Activated CD8-positive, alpha-beta T cell treated with anti-CD3 and anti-CD28 coated beads for 36 hours (primary cell): ENCODE measurements at regions not wholly inside any gene's neighbourhood (a gene's known extent, or its start where the extent isn't known, plus 50 kb on each side); places are given as distances from the start of the nearest gene placed in this dataset.

Source experiments
- ATAC-seq: fragments of 200-7000 bp; cut with Tn5 transposase; one replicate; pipeline ENCODE4 v1.10.0; 2021; ENCODE audit warnings: mild to moderate bottlenecking, moderate library complexity
- CTCF ChIA-PET: fragments of 350-600 bp; sonication (Branson Sonifier 250); formaldehyde crosslinking; loops from one replicate; lab custom pipeline; 2021; ENCODE audit warnings: antibody characterized with exemption; lab: Charles Lee
- POLR2A ChIA-PET: fragments of 350-600 bp; sonication (Branson Sonifier 250); formaldehyde crosslinking; loops from one replicate; lab custom pipeline; 2021; ENCODE audit warnings: antibody characterized with exemption; lab: Charles Lee
- DNase-seq: peaks from one replicate; pipeline ENCODE4 v3.0.0-alpha.2; 2020
- H3K27ac Mint-ChIP-seq: one replicate; pipeline ENCODE4 v1.8.0; 2021; ENCODE audit warnings: mild to moderate bottlenecking, mixed read lengths
- H3K27me3 Mint-ChIP-seq: one replicate; pipeline ENCODE4 v1.8.0; 2021; ENCODE audit warnings: mixed read lengths
- H3K36me3 Mint-ChIP-seq: one replicate; pipeline ENCODE4 v1.8.0; 2021; ENCODE audit warnings: low read depth, mixed read lengths
- H3K4me1 Mint-ChIP-seq: one replicate; pipeline ENCODE4 v1.8.0; 2021; ENCODE audit warnings: low read depth, mixed read lengths
- H3K4me3 Mint-ChIP-seq: one replicate; pipeline ENCODE4 v1.8.0; 2021; ENCODE audit warnings: mild to moderate bottlenecking, moderate library complexity, mixed read lengths
- H3K9me3 Mint-ChIP-seq: one replicate; pipeline ENCODE4 v1.8.0; 2021; ENCODE audit warnings: mixed read lengths
- CTCF ChIP-seq: fragments of 200-600 bp; IDR thresholded peaks from one replicate; pipeline ENCODE4 v1.8.0; 2022; ENCODE audit warnings: antibody characterized with exemption, mild to moderate bottlenecking
- intact Hi-C: fragments of 100-400 bp; cut with micrococcal nuclease; formaldehyde crosslinking; loops from one replicate; pipeline ENCODE4 v1.10.0; 2022

GRCh38 chr4:121534187-121534586 is 153.4 kb upstream of the QRFPR start:
- Mint-ChIP-seq H3K27me3 (peaks cover 8% of the 10 kb centered on the region), H3K4me3 (no peak overlapping the region), H3K27ac (no peak overlapping the region), H3K4me1 (no peaks in the 10 kb centered on the region), H3K9me3 (no peaks in the 10 kb centered on the region), H3K36me3 (no peaks in the 10 kb centered on the region)
- no peak for TF ChIP-seq CTCF
- ATAC-seq (no peak), DNase-seq (no peak)
- intact Hi-C loops, result no loop called here
- ChIA-PET POLR2A (no interaction called here), CTCF (no interaction called here)

- Mint-ChIP-seq H3K9me3 (peaks cover 1% of the 10 kb centered on the region), H3K4me3 (no peak overlapping the region), H3K27me3 (peaks cover 7% of the 10 kb centered on the region), H3K36me3 (no peaks in the 10 kb centered on the region), H3K27ac (no peak overlapping the region), H3K4me1 (no peaks in the 10 kb centered on the region)
- ChIA-PET POLR2A (no interaction called here), CTCF (no interaction called here)
- ATAC-seq (no peak), DNase-seq (no peak)
- intact Hi-C loops, result no loop called here
- TF ChIP-seq CTCF, result no peak
These were observed 145.7 kb upstream of the QRFPR start for GRCh38 chr4:121526509-121526908.

- DNase-seq, result no peak
- H3K4me1 Mint-ChIP-seq, result no peaks in the 10 kb centered on the region
- no peak overlapping the region for H3K27ac Mint-ChIP-seq
- H3K36me3 Mint-ChIP-seq, result no peaks in the 10 kb centered on the region
- H3K9me3 Mint-ChIP-seq, result no peaks in the 10 kb centered on the region
- ChIA-PET POLR2A (no interaction called here), CTCF (no interaction called here)
- no peak for ATAC-seq
- no peak for TF ChIP-seq CTCF
- no peak overlapping the region for H3K4me3 Mint-ChIP-seq
- intact Hi-C loops, result no loop called here
- H3K27me3 Mint-ChIP-seq, result peaks cover 4% of the 10 kb centered on the region
These were observed 138.5 kb upstream of the QRFPR start for GRCh38 chr4:121519236-121519838.

- Mint-ChIP-seq H3K36me3 (no peaks in the 10 kb centered on the region), H3K4me3 (no peak overlapping the region), H3K9me3 (no peaks in the 10 kb centered on the region), H3K27me3 (peaks cover 2% of the 10 kb centered on the region), H3K27ac (no peak overlapping the region), H3K4me1 (no peaks in the 10 kb centered on the region)
- ChIA-PET CTCF (interaction anchor here (1.9 kb wide), 1 partner anchor 55 kb away, joined by 5 read pairs; no protein-coding TSS in a partner anchor), POLR2A (no interaction called here)
- intact Hi-C loops, result no loop called here
- no peak for TF ChIP-seq CTCF
- ATAC-seq (no peak), DNase-seq (no peak)
These were observed 136.4 kb upstream of the QRFPR start for GRCh38 chr4:121517241-121517640.

- TF ChIP-seq CTCF, result no peak
- ChIA-PET CTCF (interaction anchor here (1.7 kb wide), 1 partner anchor 52 kb away, joined by 4 read pairs; no protein-coding TSS in a partner anchor), POLR2A (no interaction called here)
- Mint-ChIP-seq H3K4me1 (no peaks in the 10 kb centered on the region), H3K36me3 (no peaks in the 10 kb centered on the region), H3K27me3 (peaks cover 14% of the 10 kb centered on the region), H3K9me3 (no peaks in the 10 kb centered on the region), H3K27ac (no peak overlapping the region), H3K4me3 (no peak overlapping the region)
- intact Hi-C loops, result no loop called here
- ATAC-seq, result no peak
- DNase-seq, result no peak
These were observed 133.6 kb upstream of the QRFPR start for GRCh38 chr4:121514443-121514842.
